PC-9 (cell line): ENCODE measurements at regions not wholly inside any gene's neighbourhood (a gene's known extent, or its start where the extent isn't known, plus 50 kb on each side); places are given as distances from the start of the nearest gene placed in this dataset.

Experiments
- EZH2 ChIP-seq: fragments of 200-600 bp; sonication (generic); IDR thresholded peaks from 2 replicates; pipeline ENCODE4 v1.8.0; 2017; ENCODE audit warnings: antibody characterized with exemption, low read depth
- TF ChIP-seq, protein P1 (sequence below): fragments of 200-600 bp; sonication (generic); conservative IDR thresholded peaks from 2 replicates; pipeline ENCODE4 v1.6.1; 2017; ENCODE audit warnings: mixed run types, antibody characterized with exemption, mild to moderate bottlenecking, moderate library complexity

DNA sequence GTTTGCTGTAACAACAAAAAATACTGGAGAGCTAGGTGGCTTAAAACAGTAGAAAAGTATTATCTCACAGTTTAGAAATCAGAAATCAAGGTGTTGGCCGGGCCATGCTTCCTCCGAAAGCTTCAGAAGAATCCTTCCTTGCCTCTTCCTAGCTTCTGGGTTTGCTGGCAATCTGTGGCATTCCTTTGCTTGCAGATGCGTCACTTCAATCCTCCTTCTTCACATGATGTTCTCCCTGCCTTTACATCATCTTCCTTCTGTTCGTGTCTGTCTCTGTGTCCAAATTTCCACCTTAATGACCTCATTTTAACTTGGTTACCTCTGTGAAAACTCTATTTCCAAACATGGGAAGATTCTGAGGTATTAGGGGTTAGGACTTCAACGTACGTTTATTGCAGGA is 90.4 kb upstream of the CHD1 start:
- TF ChIP-seq, protein P1, sequence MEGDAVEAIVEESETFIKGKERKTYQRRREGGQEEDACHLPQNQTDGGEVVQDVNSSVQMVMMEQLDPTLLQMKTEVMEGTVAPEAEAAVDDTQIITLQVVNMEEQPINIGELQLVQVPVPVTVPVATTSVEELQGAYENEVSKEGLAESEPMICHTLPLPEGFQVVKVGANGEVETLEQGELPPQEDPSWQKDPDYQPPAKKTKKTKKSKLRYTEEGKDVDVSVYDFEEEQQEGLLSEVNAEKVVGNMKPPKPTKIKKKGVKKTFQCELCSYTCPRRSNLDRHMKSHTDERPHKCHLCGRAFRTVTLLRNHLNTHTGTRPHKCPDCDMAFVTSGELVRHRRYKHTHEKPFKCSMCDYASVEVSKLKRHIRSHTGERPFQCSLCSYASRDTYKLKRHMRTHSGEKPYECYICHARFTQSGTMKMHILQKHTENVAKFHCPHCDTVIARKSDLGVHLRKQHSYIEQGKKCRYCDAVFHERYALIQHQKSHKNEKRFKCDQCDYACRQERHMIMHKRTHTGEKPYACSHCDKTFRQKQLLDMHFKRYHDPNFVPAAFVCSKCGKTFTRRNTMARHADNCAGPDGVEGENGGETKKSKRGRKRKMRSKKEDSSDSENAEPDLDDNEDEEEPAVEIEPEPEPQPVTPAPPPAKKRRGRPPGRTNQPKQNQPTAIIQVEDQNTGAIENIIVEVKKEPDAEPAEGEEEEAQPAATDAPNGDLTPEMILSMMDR, result no peak
- TF ChIP-seq EZH2, result no peak
